Peyer's patch (tissue), 4 donors: ENCODE measurements at regions not wholly inside any gene's neighbourhood (a gene's known extent, or its start where the extent isn't known, plus 50 kb on each side); places are given as distances from the start of the nearest gene placed in this dataset.

Experiments used
- DNase-seq, 3 donors: peaks; one replicate each; pipeline ENCODE4 v3.0.0-alpha.2; 2017 to 2019
- H3K27ac ChIP-seq, 4 donors: fragments of 200-600 bp; sonication (generic); one replicate each; pipeline ENCODE4 v1.5.1; 2016 to 2019
- H3K27me3 ChIP-seq, 2 donors: fragments of 200-600 bp; sonication (generic); one replicate each; pipeline ENCODE4 v1.5.1; 2019
- H3K36me3 ChIP-seq, 3 donors: fragments of 200-600 bp; sonication (generic); one replicate each; pipeline ENCODE4 v1.5.1; 2016 to 2019
- H3K4me1 ChIP-seq, 4 donors: fragments of 200-600 bp; sonication (generic); one replicate each; pipeline ENCODE4 v1.5.1; 2016 to 2019
- H3K4me3 ChIP-seq, 4 donors: fragments of 200-600 bp; sonication (generic); 1 replicate in 3 of 4; 2 replicates in 1 of 4; pipeline ENCODE4 v1.5.1; 2016 to 2019; ENCODE audit warnings: mild to moderate bottlenecking in 1 of 4
- H3K9me3 ChIP-seq, 4 donors: fragments of 200-600 bp; sonication (generic); one replicate each; pipeline ENCODE4 v1.5.1; 2016 to 2019; ENCODE audit warnings: mild to moderate bottlenecking in 1 of 4
- POLR2A ChIP-seq, 2 donors: fragments of 450-650 bp; IDR thresholded peaks; one replicate each; pipeline ENCODE4 v1.5.1; 2017; ENCODE audit warnings: antibody characterized with exemption in 2 of 2, mild to moderate bottlenecking in 2 of 2, moderate library complexity in 2 of 2
- TF ChIP-seq, protein P1 (sequence below), 6 experiments: fragments of 450-650 bp in 4 of 6; fragments of 200-600 bp in 2 of 6; sonication (generic) in 1 of 6; IDR thresholded peaks; one replicate each; pipeline ENCODE4 v1.5.1; 2017 to 2019; ENCODE audit warnings: antibody characterized with exemption in 6 of 6, mild to moderate bottlenecking in 3 of 6, moderate library complexity in 1 of 6

DNA sequence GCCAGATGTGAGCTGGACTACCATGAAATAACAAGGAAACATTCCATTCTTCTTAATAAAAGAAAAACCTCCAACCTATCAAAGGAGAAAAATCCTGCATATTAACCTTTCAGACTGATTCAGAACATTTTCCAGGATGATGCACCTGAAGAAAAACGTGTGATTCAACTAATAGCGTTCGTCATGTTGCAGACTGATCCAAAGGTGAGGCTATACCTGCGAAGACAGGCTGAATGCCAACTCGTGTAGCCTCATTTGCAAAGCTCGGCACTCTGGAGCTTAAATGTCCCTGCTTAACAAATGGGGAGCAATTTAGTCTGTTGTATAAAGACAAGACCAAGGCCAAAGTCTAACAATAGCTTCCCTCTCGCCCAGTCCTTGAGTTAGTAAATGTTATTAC, 172.0 kb upstream of the NOCT start:
- TF ChIP-seq, protein P1, sequence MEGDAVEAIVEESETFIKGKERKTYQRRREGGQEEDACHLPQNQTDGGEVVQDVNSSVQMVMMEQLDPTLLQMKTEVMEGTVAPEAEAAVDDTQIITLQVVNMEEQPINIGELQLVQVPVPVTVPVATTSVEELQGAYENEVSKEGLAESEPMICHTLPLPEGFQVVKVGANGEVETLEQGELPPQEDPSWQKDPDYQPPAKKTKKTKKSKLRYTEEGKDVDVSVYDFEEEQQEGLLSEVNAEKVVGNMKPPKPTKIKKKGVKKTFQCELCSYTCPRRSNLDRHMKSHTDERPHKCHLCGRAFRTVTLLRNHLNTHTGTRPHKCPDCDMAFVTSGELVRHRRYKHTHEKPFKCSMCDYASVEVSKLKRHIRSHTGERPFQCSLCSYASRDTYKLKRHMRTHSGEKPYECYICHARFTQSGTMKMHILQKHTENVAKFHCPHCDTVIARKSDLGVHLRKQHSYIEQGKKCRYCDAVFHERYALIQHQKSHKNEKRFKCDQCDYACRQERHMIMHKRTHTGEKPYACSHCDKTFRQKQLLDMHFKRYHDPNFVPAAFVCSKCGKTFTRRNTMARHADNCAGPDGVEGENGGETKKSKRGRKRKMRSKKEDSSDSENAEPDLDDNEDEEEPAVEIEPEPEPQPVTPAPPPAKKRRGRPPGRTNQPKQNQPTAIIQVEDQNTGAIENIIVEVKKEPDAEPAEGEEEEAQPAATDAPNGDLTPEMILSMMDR (IDR thresholded peaks at IDR 0.05) = no peak
- TF ChIP-seq POLR2A (IDR thresholded peaks at IDR 0.05) = no peak
- Histone ChIP-seq H3K36me3 (no peaks in the 10 kb centered on the region), H3K27ac (no peak overlapping the region), H3K4me1 (no peaks in the 10 kb centered on the region), H3K4me3 (no peak overlapping the region), H3K27me3 (no peaks in the 10 kb centered on the region), H3K9me3 (no peaks in the 10 kb centered on the region)
- DNase-seq = peak in 1 of 3 donors; percentile 50

DNA sequence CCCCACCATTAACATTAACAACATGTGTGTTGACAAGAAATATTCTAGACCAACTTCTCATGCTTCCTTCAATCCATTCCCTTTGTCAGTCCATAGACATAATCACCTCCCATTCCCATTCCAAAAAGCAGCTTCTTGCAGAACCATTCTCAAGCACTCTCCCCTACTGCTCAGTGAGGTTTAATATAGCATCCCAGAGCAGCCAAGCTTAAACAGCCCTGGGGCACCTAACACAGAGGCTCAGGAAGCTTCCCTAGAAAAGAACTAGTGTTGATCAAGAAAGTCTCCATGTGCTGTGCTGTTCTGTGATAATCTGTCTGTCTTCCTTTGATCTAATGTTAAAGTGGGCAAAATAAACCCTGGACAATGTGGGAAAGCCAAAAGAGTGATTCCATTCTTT, 174.2 kb upstream of the NOCT start:
- Histone ChIP-seq H3K4me1 (no peaks in the 10 kb centered on the region), H3K27ac (no peak overlapping the region), H3K9me3 (no peaks in the 10 kb centered on the region), H3K27me3 (no peaks in the 10 kb centered on the region), H3K4me3 (no peak overlapping the region), H3K36me3 (no peaks in the 10 kb centered on the region)
- TF ChIP-seq, protein P1 (IDR thresholded peaks at IDR 0.05) = no peak
- no peak for TF ChIP-seq POLR2A (IDR thresholded peaks at IDR 0.05)
- no peak for DNase-seq

DNA sequence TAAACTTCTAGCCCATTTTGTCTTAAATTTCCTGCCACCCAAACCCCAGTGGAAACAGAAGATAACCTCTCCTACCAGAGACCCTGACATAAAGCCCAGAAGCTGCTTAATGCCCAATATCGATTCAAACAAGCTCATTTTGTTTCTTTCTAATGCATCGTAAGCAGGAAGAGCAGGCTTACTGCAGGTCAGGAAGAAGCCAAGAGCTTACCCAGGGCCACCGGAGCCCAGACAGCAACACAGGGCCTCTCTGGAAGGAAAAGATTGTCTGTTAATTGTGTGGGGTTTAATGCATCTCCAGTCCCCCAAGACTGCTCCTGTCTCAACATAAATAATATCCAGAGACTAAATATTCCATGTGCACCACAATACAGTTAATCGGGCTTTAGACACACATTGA, 177.3 kb upstream of the NOCT start:
- no peak overlapping the region for H3K27ac ChIP-seq
- TF ChIP-seq POLR2A (IDR thresholded peaks at IDR 0.05) = no peak
- TF ChIP-seq, protein P1 (IDR thresholded peaks at IDR 0.05) = no peak
- no peaks in the 10 kb centered on the region for H3K4me1 ChIP-seq
- DNase-seq = no peak
- no peak overlapping the region for H3K4me3 ChIP-seq
- H3K27me3 ChIP-seq = no peaks in the 10 kb centered on the region
- H3K9me3 ChIP-seq = no peaks in the 10 kb centered on the region
- no peaks in the 10 kb centered on the region for H3K36me3 ChIP-seq

DNA sequence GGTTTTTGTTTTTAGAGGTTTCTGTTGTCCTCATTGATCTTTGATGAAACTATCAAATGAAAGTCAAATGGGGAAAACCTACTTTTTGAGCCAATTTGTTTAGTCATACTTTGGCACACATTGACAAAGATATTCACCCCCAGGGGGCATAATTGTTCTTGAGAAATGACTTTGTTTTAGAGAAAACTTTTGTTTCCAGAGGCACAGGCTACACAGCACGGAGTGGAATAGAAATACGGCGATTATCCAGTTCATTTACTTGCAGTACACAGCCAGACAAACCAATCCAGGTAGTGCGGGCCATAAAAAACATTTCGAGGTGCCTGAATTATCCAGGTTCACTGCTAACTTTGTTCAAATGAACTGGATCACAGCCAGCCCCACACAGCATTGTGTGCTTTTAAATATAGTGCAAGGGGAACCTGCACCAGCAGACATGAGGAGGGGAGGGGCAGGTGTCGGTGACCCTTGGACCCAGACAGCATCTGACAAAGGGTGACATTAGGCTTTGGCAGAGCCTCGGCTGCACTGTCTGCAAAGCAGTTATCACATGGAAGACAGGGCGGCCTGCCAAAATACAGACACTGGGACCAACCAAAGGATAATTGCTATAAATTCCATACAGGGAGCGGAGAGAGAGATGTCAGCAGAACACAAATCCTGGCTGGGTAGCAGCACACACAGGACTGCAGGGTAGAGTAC, 179.6 kb upstream of the NOCT start:
- Histone ChIP-seq H3K27me3 (no peaks in the 10 kb centered on the region), H3K4me3 (no peak overlapping the region), H3K9me3 (no peaks in the 10 kb centered on the region), H3K4me1 (no peaks in the 10 kb centered on the region), H3K27ac (no peak overlapping the region), H3K36me3 (no peaks in the 10 kb centered on the region)
- peak in 2 of 3 donors; percentile 71 to 77 for DNase-seq
- TF ChIP-seq, protein P1 (IDR thresholded peaks at IDR 0.05) = peak in 2 of 6 experiments; percentile 13 to 28
- TF ChIP-seq POLR2A (IDR thresholded peaks at IDR 0.05) = no peak

DNA sequence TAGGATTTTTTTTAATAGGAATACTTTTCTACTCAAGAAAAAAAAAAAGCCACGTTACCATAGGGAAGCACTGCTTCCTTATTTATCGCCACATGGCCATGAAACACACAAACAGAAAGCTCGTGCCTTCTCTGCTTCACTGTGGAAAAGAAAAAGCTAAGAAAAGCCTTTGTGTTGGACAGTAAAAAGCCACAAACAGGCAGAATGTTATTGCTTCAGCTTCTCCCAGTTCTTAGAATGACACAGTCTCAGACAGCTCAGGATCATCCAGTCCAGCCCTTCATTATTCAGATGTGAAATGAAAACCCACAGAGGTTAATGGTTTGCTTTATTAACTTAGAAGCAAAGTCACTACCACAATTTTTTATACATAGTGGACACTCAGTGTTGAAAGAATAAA, 181.6 kb upstream of the NOCT start:
- Histone ChIP-seq H3K4me3 (no peak overlapping the region), H3K36me3 (no peaks in the 10 kb centered on the region), H3K9me3 (no peaks in the 10 kb centered on the region), H3K27me3 (no peaks in the 10 kb centered on the region), H3K27ac (no peak overlapping the region), H3K4me1 (no peaks in the 10 kb centered on the region)
- TF ChIP-seq POLR2A (IDR thresholded peaks at IDR 0.05) = no peak
- TF ChIP-seq, protein P1 (IDR thresholded peaks at IDR 0.05) = no peak
- DNase-seq = no peak

DNA sequence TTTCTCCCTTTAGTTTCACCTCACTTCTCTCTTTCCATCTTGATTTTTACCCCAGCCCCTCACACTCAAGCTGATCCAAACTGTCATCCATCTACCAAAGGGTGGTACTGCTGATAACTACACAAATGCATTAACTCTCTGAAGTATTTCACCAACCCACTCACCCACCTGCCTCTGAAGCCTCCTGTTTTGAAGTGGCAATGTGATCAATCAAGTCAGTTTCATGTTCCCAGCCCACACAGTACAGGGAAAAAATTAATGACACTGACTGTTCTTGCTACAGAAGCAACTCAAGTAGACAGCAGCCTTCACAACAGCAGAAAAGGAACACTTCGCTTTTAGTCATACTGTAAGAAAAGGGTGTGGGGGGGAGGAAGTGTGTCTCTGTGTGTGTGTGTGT, 183.0 kb upstream of the NOCT start:
- DNase-seq = no peak
- no peaks in the 10 kb centered on the region for H3K27me3 ChIP-seq
- H3K4me1 ChIP-seq = no peaks in the 10 kb centered on the region
- no peaks in the 10 kb centered on the region for H3K36me3 ChIP-seq
- TF ChIP-seq POLR2A (IDR thresholded peaks at IDR 0.05) = no peak
- TF ChIP-seq, protein P1 (IDR thresholded peaks at IDR 0.05) = no peak
- H3K9me3 ChIP-seq = no peaks in the 10 kb centered on the region
- H3K27ac ChIP-seq = no peak overlapping the region
- H3K4me3 ChIP-seq = no peak overlapping the region
